ENCODE measurements at regions not wholly inside any gene's neighbourhood (a gene's known extent, or its start where the extent isn't known, plus 50 kb on each side); places are given as distances from the start of the nearest gene placed in this dataset.

GRCh38 chr11:116144387-116144958, 628.3 kb downstream of the BUD13 start:
- H3K4me3 ChIP-seq (ENCODE audit: control insufficient read depth, low read depth, low read length), result no peak overlapping the region
- no peak for TF ChIP-seq CTCF (conservative IDR thresholded peaks at IDR 0.05; ENCODE audit: control insufficient read depth, insufficient read depth, low read depth, low read length)
- no peak for DNase-seq (ENCODE audit: low read depth)

- no peak for TF ChIP-seq CTCF (conservative IDR thresholded peaks at IDR 0.05; ENCODE audit: control insufficient read depth, insufficient read depth, low read depth, low read length)
- no peak for DNase-seq (ENCODE audit: low read depth)
- H3K4me3 ChIP-seq (ENCODE audit: control insufficient read depth, low read depth, low read length), result no peak overlapping the region
These were observed 634.1 kb upstream of the CADM1 start for GRCh38 chr11:116138280-116138679.

- no peak for TF ChIP-seq CTCF (conservative IDR thresholded peaks at IDR 0.05; ENCODE audit: control insufficient read depth, insufficient read depth, low read depth, low read length)
- DNase-seq (ENCODE audit: low read depth), result no peak
- H3K4me3 ChIP-seq (ENCODE audit: control insufficient read depth, low read depth, low read length), result no peak overlapping the region
These were observed 633.5 kb upstream of the CADM1 start for GRCh38 chr11:116137753-116138152.

DNA sequence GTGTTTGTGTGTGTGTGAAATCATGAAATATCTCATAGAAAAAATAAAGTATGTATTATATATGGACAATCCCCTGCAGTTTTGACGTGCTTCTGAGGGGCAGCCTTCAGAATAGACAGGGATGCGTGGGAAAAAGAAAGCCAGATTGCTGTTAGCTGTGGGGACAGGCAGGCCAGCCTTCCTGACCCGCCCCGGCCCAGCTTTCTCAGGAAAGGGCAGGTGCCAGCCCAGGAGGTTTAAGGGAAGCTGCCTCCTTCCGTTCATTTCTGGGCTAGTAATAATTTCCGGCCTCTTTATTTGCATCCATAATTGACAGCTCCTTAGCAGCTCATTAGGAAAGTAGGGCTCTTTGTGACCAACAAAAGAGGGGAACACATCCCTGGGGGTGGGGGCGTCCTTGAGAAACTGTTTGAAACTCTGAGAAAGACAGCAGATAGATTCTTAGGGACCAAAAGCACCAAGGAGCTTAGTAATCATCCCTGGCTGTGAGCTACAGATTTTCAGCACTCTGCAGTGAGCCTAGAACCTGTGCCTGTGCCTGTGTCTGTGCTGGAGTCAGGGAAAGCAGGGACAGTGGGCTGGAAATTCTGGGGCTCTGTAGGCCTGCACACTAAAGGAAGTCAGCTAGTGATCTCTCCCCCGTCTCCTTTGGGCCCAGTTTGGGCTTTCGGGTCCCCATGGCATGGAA, 632.9 kb upstream of the CADM1 start:
- H3K4me3 ChIP-seq (ENCODE audit: control insufficient read depth, low read depth, low read length), result no peak overlapping the region
- TF ChIP-seq CTCF (conservative IDR thresholded peaks at IDR 0.05; ENCODE audit: control insufficient read depth, insufficient read depth, low read depth, low read length), result no peak
- no peak for DNase-seq (ENCODE audit: low read depth)

DNA sequence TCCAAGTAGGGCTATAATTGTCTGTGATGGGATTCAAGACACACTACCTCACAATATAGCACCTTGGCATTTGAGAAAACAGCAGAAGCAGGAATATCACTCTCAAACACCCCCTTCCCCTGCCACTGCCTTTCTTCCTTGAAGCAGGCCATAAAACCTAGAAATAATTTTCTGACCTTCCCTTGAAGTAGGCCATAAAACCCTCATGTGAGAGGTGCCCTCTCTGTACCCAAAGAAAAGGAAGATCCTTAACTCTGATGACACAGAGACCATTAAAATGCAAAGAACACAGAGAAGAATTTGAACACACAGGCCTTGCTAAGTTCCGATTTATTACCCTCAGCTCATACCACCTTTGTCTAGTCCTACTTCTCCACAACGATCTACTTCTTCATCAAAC, 631.7 kb upstream of the CADM1 start:
- no peak overlapping the region for H3K4me3 ChIP-seq (ENCODE audit: control insufficient read depth, low read depth, low read length)
- DNase-seq (ENCODE audit: low read depth), result no peak
- TF ChIP-seq CTCF (conservative IDR thresholded peaks at IDR 0.05; ENCODE audit: control insufficient read depth, insufficient read depth, low read depth, low read length), result no peak

GRCh38 chr11:116134450-116134849, 630.2 kb upstream of the CADM1 start:
- TF ChIP-seq CTCF (conservative IDR thresholded peaks at IDR 0.05; ENCODE audit: control insufficient read depth, insufficient read depth, low read depth, low read length), result no peak
- no peak overlapping the region for H3K4me3 ChIP-seq (ENCODE audit: control insufficient read depth, low read depth, low read length)
- DNase-seq (ENCODE audit: low read depth), result no peak

Measured in fibroblast of mammary gland (primary cell).